ENCODE measurements at regions not wholly inside any gene's neighbourhood (a gene's known extent, or its start where the extent isn't known, plus 50 kb on each side); places are given as distances from the start of the nearest gene placed in this dataset.

- TF ChIP-seq CTCF (IDR thresholded peaks at IDR 0.05) (no peak), POLR2A (IDR thresholded peaks at IDR 0.05) (no peak)
Observed at GRCh38 chr2:59237311-59237710, 996.2 kb upstream of the FANCL start.

Measured in transverse colon (tissue), 3 donors.